ENCODE measurements at regions not wholly inside any gene's neighbourhood (a gene's known extent, or its start where the extent isn't known, plus 50 kb on each side); places are given as distances from the start of the nearest gene placed in this dataset.

GRCh38 chr5:125153231-125153630, 406.8 kb upstream of the ZNF608 start:
- RAD21 ChIA-PET (ENCODE audit: unreplicated experiment), result no interaction called here
- BruUV-seq (replicated peaks), result no TSS peak
- CTCF ChIA-PET, result no interaction called here
- Histone ChIP-seq H3K9me3 (replicated peaks; ENCODE audit: control insufficient read depth, insufficient read depth, low read length) (no peaks in the 10 kb centered on the region), H4K20me1 (ENCODE audit: control insufficient read depth, insufficient read depth) (no peaks in the 10 kb centered on the region), H3K27ac (ENCODE audit: control insufficient read depth, insufficient read depth) (no peak overlapping the region), H3K4me3 (no peak overlapping the region), H3K4me1 (ENCODE audit: control insufficient read depth, insufficient read depth, low read length) (no peaks in the 10 kb centered on the region), H3K79me2 (ENCODE audit: control insufficient read depth, insufficient read depth, low read length) (no peaks in the 10 kb centered on the region), H3K36me3 (ENCODE audit: control insufficient read depth in 2 of 2, insufficient read depth in 2 of 2, low read length in 1 of 2) (no peaks in the 10 kb centered on the region), H3K9ac (ENCODE audit: control insufficient read depth, insufficient read depth, low read length) (no peak overlapping the region), H3K27me3 (replicated peaks in 1 of 2; ENCODE audit: control insufficient read depth in 2 of 2, insufficient read depth in 2 of 2, low read length in 1 of 2) (peaks cover 0 to 5% of the 10 kb centered on the region in 2 experiments; a peak in 1 of 4 replicates), H2AFZ (ENCODE audit: control insufficient read depth, low read depth, low read length) (no peak overlapping the region), H3K4me2 (ENCODE audit: control insufficient read depth, insufficient read depth) (no peak overlapping the region)
- 40% methylated on average over 6 of the region's 6 CpGs for WGBS (ENCODE audit: insufficient coverage, insufficient replicate concordance, low lambda C conversion rate, missing lambda C conversion rate)
- SMC1A ChIA-PET (ENCODE audit: uncharacterized antibody, unreplicated experiment), result no interaction called here
- POLR2A ChIA-PET, result no interaction called here
- ATAC-seq (no peak), DNase-seq (ENCODE audit: low read depth, low spot score) (no peak), FAIRE-seq (no peak)
- intact Hi-C loops (cut with micrococcal nuclease; ENCODE audit: unreplicated experiment), result no loop called here
- in situ Hi-C loops (cut with MboI), result no loop called here
- TF ChIP-seq NFIC (IDR thresholded peaks at IDR 0.05; ENCODE audit: low read depth, low read length) (no peak), MYB (IDR thresholded peaks at IDR 0.05; ENCODE audit: borderline replicate concordance, low read depth, low read length) (no peak), EZH2 (IDR thresholded peaks at IDR 0.05; ENCODE audit: borderline replicate concordance, control insufficient read depth, low read depth, low read length) (no peak), CREB1 (IDR thresholded peaks at IDR 0.05; ENCODE audit: low read depth) (no peak), ZNF207 (IDR thresholded peaks at IDR 0.05; ENCODE audit: borderline replicate concordance) (no peak), BCLAF1 (IDR thresholded peaks at IDR 0.05) (no peak), MTA3 (IDR thresholded peaks at IDR 0.05; ENCODE audit: borderline replicate concordance, low read length) (no peak), ZNF384 (IDR thresholded peaks at IDR 0.05; ENCODE audit: borderline replicate concordance, low read depth, low read length) (no peak), RAD21 (IDR thresholded peaks at IDR 0.05; ENCODE audit: insufficient read depth, low read depth, low read length) (no peak), ETV6 (conservative IDR thresholded peaks at IDR 0.05 in 1 of 2, IDR thresholded peaks at IDR 0.05 in 1 of 2; ENCODE audit: borderline replicate concordance in 1 of 2, low read depth in 1 of 2) (no peak), ATF7 (IDR thresholded peaks at IDR 0.05; ENCODE audit: low read depth) (no peak), CTCF (IDR thresholded peaks at IDR 0.05 in 2 of 3, conservative IDR thresholded peaks at IDR 0.05 in 1 of 3; ENCODE audit: control insufficient read depth in 2 of 3, extremely low read depth in 1 of 3, insufficient read depth in 1 of 3, low read depth in 3 of 3, low read length in 3 of 3) (no peak), CUX1 (IDR thresholded peaks at IDR 0.05; ENCODE audit: insufficient replicate concordance, low read depth, low read length) (no peak)

Data from GM12878 (cell line).